GM13976 (cell line): ENCODE measurements at regions not wholly inside any gene's neighbourhood (a gene's known extent, or its start where the extent isn't known, plus 50 kb on each side); places are given as distances from the start of the nearest gene placed in this dataset.

ENCODE experiments used
- DNase-seq: peaks from one replicate; pipeline ENCODE4 v3.0.0; 2012; ENCODE audit warnings: low spot score
- in situ Hi-C: fragments of 300-500 bp; cut with MboI; formaldehyde crosslinking; loops from one replicate; pipeline ENCODE4 v1.12.0; 2022; ENCODE audit warnings: low sequenced_read_pairs, mixed read lengths, inconsistent platforms; ENCODE audit not compliant: unreplicated experiment
- TF ChIP-seq, protein P1 (sequence below): IDR thresholded peaks from 2 replicates; pipeline ENCODE4 v1.5.1; 2012; ENCODE audit warnings: borderline replicate concordance, mild to moderate bottlenecking; ENCODE audit not compliant: insufficient read depth; ENCODE audit errors: extremely low read depth, missing control alignments, control extremely low read depth

DNA sequence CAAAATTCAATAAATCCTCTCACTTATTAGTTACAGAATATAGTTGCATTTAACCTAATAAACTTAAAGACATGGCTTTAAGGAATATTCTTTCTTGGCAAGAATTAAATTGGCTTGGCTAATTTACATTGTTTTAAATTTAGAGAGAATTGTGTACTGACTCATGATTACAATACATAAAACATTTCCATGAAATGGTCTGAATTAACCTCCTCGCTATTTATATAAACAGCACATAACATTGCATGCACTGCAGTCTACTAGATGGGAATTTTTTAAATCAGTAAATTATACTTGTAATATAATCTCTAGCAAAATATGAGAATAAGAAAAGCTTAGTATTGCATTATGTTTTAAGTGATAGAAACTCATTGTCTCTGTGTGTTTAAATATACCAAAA is 268.9 kb downstream of the SHOX2 start:
- in situ Hi-C loops = no loop called here

GRCh38 chr3:157836022-157836421 is 270.2 kb downstream of the SHOX2 start:
- TF ChIP-seq, protein P1, sequence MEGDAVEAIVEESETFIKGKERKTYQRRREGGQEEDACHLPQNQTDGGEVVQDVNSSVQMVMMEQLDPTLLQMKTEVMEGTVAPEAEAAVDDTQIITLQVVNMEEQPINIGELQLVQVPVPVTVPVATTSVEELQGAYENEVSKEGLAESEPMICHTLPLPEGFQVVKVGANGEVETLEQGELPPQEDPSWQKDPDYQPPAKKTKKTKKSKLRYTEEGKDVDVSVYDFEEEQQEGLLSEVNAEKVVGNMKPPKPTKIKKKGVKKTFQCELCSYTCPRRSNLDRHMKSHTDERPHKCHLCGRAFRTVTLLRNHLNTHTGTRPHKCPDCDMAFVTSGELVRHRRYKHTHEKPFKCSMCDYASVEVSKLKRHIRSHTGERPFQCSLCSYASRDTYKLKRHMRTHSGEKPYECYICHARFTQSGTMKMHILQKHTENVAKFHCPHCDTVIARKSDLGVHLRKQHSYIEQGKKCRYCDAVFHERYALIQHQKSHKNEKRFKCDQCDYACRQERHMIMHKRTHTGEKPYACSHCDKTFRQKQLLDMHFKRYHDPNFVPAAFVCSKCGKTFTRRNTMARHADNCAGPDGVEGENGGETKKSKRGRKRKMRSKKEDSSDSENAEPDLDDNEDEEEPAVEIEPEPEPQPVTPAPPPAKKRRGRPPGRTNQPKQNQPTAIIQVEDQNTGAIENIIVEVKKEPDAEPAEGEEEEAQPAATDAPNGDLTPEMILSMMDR = no peak
- in situ Hi-C loops = no loop called here

More for the DNA sequence above, 268.9 kb downstream of the SHOX2 start:
- TF ChIP-seq, protein P1 = no peak
- no peak for DNase-seq

GRCh38 chr3:157832588-157832987 is 273.6 kb downstream of the SHOX2 start:
- TF ChIP-seq, protein P1 = no peak
- no peak for DNase-seq
- in situ Hi-C loops = no loop called here

More at GRCh38 chr3:157836022-157836421, 270.2 kb downstream of the SHOX2 start:
- DNase-seq = no peak

DNA sequence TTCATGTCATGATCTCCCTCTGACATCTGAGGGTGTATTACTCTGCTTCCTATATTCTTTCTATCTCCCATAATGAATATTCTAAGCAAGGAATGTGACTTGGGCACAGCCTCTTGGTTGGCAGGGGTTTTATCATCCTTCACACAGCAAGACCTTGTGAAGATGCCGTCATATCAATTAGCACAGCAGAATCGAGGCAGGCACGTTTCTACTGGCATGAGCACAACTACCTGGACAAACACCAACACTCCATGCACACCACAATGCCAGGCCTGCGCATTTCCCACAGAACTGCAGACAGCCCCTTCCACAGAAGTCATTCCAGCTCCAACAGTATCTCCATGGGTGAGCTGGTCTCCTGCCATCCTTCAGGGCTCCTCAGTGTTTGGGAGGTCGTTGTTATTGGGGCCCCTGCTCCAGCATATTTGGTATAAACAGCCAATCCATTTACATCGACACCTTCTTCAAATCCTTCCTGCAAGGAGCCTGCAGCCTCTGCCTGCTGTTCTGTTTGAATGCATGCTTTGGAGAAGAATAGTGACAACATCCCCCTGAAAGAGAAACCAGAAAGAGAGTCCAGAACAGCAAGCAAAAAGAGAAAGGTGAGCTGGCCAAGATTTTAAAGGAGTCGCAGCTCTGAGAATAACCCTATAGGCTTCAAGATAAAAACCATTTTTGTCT is 275.5 kb downstream of the SHOX2 start:
- DNase-seq = no peak
- in situ Hi-C loops = no loop called here
- TF ChIP-seq, protein P1 = no peak

DNA sequence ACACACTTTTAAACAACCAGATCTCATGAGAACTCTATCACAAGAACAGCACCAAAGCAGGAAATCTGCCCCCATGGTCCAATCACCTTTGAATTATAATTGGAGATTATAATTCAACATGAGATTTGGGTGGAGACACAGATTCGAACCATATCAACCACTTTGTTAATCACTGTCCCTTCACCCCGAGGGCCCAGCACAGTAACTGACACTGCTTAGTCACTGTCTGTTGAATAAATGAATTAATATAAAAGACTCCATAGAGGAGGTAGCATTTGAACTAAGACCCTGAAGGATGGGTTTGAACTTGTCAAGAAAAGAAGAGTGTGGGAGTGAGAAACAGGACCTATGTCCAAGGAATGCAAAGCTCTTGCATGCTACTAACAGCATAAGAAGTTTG is 276.4 kb downstream of the SHOX2 start:
- TF ChIP-seq, protein P1 = no peak
- in situ Hi-C loops = no loop called here
- DNase-seq = no peak

DNA sequence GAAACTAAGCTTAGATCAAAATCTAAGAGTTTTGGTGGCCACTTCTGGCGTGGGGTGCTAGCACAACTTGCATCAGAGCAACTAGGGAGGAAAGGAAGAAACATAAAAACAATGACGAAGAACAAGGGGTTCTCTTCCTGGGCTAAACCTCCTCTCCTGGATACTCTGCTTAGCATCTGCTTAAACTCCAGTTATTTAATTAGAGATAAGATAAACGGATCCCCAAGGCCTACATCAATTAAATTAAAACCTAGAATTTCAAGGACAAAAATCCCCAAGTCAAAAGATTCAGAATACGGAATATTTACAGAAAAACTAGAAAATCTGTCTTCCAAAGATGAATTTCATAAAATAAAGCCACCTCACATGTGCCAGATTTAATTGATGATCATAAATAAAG is 281.9 kb downstream of the SHOX2 start:
- no peak for DNase-seq
- TF ChIP-seq, protein P1 = no peak
- in situ Hi-C loops = no loop called here
